ENCODE measurements at regions not wholly inside any gene's neighbourhood (a gene's known extent, or its start where the extent isn't known, plus 50 kb on each side); places are given as distances from the start of the nearest gene placed in this dataset.

DNA sequence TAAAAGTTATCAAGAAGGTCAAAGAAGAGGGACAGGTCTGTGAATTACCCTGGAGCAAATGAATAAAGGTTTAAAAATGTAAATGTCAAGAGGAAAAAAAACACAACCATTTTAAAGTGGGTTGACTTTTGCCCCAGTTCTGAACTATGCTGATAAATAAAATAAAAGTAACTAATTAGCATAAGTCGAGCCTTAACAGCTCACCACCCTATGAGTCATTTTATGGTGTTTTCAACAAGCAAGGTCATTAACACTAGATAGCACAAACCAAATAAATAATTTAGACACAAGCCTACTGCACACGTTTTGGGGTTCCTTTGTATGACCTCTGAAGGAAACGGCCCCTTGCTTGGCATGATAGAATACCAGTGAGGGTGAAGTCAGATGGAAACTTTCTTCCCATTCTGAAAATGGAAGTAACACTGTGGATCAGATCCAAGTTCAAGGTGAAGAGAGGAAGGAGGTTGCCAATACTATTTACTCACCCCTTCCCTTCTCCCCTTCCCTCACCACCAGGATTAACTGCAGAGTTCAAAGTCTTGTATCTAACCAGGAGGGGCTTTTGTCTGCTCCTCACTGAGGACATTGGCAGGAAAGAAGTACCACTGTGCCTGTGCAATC is 380.0 kb upstream of the ACVR2A start:
- WGBS, 3 donors = 10 to 39% (median 20%) methylated on average over 3 of the region's 3 CpGs
- H3K27me3 ChIP-seq (ENCODE audit: control insufficient read depth in 3 of 3, insufficient read depth in 3 of 3, low read length in 3 of 3) = no peaks in the 10 kb centered on the region
- H3K4me1 ChIP-seq (ENCODE audit: control insufficient read depth in 3 of 3, insufficient read depth in 2 of 3, low read depth in 1 of 3, low read length in 2 of 3) = peaks cover 0 to 17% (median 5%) of the 10 kb centered on the region in 3 donors
- no peaks in the 10 kb centered on the region for H3K36me3 ChIP-seq (ENCODE audit: control insufficient read depth in 3 of 3, insufficient read depth in 2 of 3, low read depth in 1 of 3, low read length in 3 of 3)
- DNase-seq (peak; percentile 83 to 89), FAIRE-seq (peak; percentile 87)
- no peaks in the 10 kb centered on the region for H3K9me3 ChIP-seq (ENCODE audit: control insufficient read depth in 2 of 2, insufficient read depth in 1 of 2, low read depth in 1 of 2, low read length in 1 of 2)
- H3K4me3 ChIP-seq (ENCODE audit: low read depth in 1 of 3, low read length in 3 of 3) = no peak overlapping the region
- peak overlapping the region; percentile 52 to 92 (median 80) for H3K27ac ChIP-seq (ENCODE audit: low read depth in 1 of 3, low read length in 2 of 3)

DNA sequence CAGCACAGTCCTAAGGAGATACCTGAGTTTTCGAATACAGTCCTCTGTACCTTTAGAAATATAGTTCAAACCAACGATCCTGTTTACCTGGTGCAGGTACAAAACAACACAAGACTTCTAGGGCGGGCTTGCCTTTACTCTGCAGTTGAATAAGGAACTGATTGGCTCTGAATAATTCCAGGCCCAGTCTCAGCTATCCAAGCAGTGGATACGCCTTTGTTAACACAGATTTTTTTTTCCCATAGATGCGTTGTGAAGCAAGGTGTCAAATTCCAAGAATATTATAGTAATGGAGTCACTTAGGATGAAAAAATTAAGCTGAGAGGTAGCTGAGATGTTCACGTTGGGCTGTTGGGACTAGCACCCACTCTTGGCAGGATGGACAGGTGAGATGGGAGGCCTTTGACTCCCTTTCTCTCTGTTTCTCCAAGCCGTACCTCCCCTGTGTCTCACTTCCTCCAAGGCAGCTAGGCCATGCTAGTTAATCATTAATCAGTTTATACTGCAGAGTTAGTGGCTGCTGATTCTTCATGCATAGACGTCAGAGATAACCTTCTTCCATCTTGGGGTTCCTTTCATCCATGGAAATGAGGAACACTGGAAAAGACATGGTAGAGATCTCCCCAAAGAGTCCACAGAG is 380.8 kb upstream of the ACVR2A start:
- peak; percentile 89 to 92 for DNase-seq
- 42 to 71% (median 44%) methylated on average over 8 of the region's 8 CpGs for WGBS, 3 donors
- Histone ChIP-seq H3K4me3 (ENCODE audit: low read depth in 1 of 3, low read length in 3 of 3) (no peak overlapping the region), H3K27ac (ENCODE audit: low read depth in 1 of 3, low read length in 2 of 3) (peak overlapping the region; percentile 76 to 92 (median 77)), H3K27me3 (ENCODE audit: control insufficient read depth in 3 of 3, insufficient read depth in 3 of 3, low read length in 3 of 3) (no peaks in the 10 kb centered on the region), H3K4me1 (ENCODE audit: control insufficient read depth in 3 of 3, insufficient read depth in 2 of 3, low read depth in 1 of 3, low read length in 2 of 3) (peaks cover 0 to 17% (median 5%) of the 10 kb centered on the region in 3 donors), H3K9me3 (ENCODE audit: control insufficient read depth in 2 of 2, insufficient read depth in 1 of 2, low read depth in 1 of 2, low read length in 1 of 2) (no peaks in the 10 kb centered on the region), H3K36me3 (ENCODE audit: control insufficient read depth in 3 of 3, insufficient read depth in 2 of 3, low read depth in 1 of 3, low read length in 3 of 3) (no peaks in the 10 kb centered on the region)
- FAIRE-seq = no peak

GRCh38 chr2:147460155-147460554 is 384.7 kb upstream of the ACVR2A start:
- Histone ChIP-seq H3K9me3 (ENCODE audit: control insufficient read depth in 2 of 2, insufficient read depth in 1 of 2, low read depth in 1 of 2, low read length in 1 of 2) (no peaks in the 10 kb centered on the region), H3K27ac (ENCODE audit: low read depth in 1 of 3, low read length in 2 of 3) (no peak overlapping the region), H3K27me3 (ENCODE audit: control insufficient read depth in 3 of 3, insufficient read depth in 3 of 3, low read length in 3 of 3) (no peaks in the 10 kb centered on the region), H3K4me3 (ENCODE audit: low read depth in 1 of 3, low read length in 3 of 3) (no peak overlapping the region), H3K36me3 (ENCODE audit: control insufficient read depth in 3 of 3, insufficient read depth in 2 of 3, low read depth in 1 of 3, low read length in 3 of 3) (no peaks in the 10 kb centered on the region), H3K4me1 (ENCODE audit: control insufficient read depth in 3 of 3, insufficient read depth in 2 of 3, low read depth in 1 of 3, low read length in 2 of 3) (peaks cover 0 to 15% (median 5%) of the 10 kb centered on the region in 3 donors)
- DNase-seq = peak; percentile 27 to 44
- 21 to 69% (median 47%) methylated on average over 1 of the region's 1 CpG for WGBS, 3 donors
- FAIRE-seq = no peak

- Histone ChIP-seq H3K36me3 (ENCODE audit: control insufficient read depth in 3 of 3, insufficient read depth in 2 of 3, low read depth in 1 of 3, low read length in 3 of 3) (no peaks in the 10 kb centered on the region), H3K27me3 (ENCODE audit: control insufficient read depth in 3 of 3, insufficient read depth in 3 of 3, low read length in 3 of 3) (no peaks in the 10 kb centered on the region), H3K4me3 (ENCODE audit: low read depth in 1 of 3, low read length in 3 of 3) (no peak overlapping the region), H3K27ac (ENCODE audit: low read depth in 1 of 3, low read length in 2 of 3) (no peak overlapping the region), H3K9me3 (ENCODE audit: control insufficient read depth in 2 of 2, insufficient read depth in 1 of 2, low read depth in 1 of 2, low read length in 1 of 2) (no peaks in the 10 kb centered on the region), H3K4me1 (ENCODE audit: control insufficient read depth in 3 of 3, insufficient read depth in 2 of 3, low read depth in 1 of 3, low read length in 2 of 3) (peaks cover 0 to 3% (median 2%) of the 10 kb centered on the region in 3 donors)
- DNase-seq (peak in 1 of 2 donors; percentile 32), FAIRE-seq (no peak)
- WGBS, 3 donors = 61 to 73% (median 69%) methylated on average over 2 of the region's 2 CpGs
Measured at GRCh38 chr2:147456779-147457178, 388.1 kb upstream of the ACVR2A start.

GRCh38 chr2:147451902-147452515 is 392.8 kb upstream of the ACVR2A start:
- Histone ChIP-seq H3K4me3 (ENCODE audit: low read depth in 1 of 3, low read length in 3 of 3) (no peak overlapping the region), H3K27ac (ENCODE audit: low read depth in 1 of 3, low read length in 2 of 3) (no peak overlapping the region), H3K27me3 (ENCODE audit: control insufficient read depth in 3 of 3, insufficient read depth in 3 of 3, low read length in 3 of 3) (no peaks in the 10 kb centered on the region), H3K4me1 (ENCODE audit: control insufficient read depth in 3 of 3, insufficient read depth in 2 of 3, low read depth in 1 of 3, low read length in 2 of 3) (no peaks in the 10 kb centered on the region), H3K36me3 (ENCODE audit: control insufficient read depth in 3 of 3, insufficient read depth in 2 of 3, low read depth in 1 of 3, low read length in 3 of 3) (no peaks in the 10 kb centered on the region), H3K9me3 (ENCODE audit: control insufficient read depth in 2 of 2, insufficient read depth in 1 of 2, low read depth in 1 of 2, low read length in 1 of 2) (no peaks in the 10 kb centered on the region)
- DNase-seq (no peak), FAIRE-seq (no peak)
- WGBS, 3 donors = 48 to 57% (median 56%) methylated on average over 3 of the region's 3 CpGs

- H3K9me3 ChIP-seq (ENCODE audit: control insufficient read depth in 2 of 2, insufficient read depth in 1 of 2, low read depth in 1 of 2, low read length in 1 of 2) = no peaks in the 10 kb centered on the region
- no peaks in the 10 kb centered on the region for H3K27me3 ChIP-seq (ENCODE audit: control insufficient read depth in 3 of 3, insufficient read depth in 3 of 3, low read length in 3 of 3)
- FAIRE-seq (no peak), DNase-seq (no peak)
- no peaks in the 10 kb centered on the region for H3K4me1 ChIP-seq (ENCODE audit: control insufficient read depth in 3 of 3, insufficient read depth in 2 of 3, low read depth in 1 of 3, low read length in 2 of 3)
- H3K4me3 ChIP-seq (ENCODE audit: low read depth in 1 of 3, low read length in 3 of 3) = no peak overlapping the region
- H3K36me3 ChIP-seq (ENCODE audit: control insufficient read depth in 3 of 3, insufficient read depth in 2 of 3, low read depth in 1 of 3, low read length in 3 of 3) = no peaks in the 10 kb centered on the region
- no peak overlapping the region for H3K27ac ChIP-seq (ENCODE audit: low read depth in 1 of 3, low read length in 2 of 3)
- WGBS, 3 donors = 74 to 83% (median 82%) methylated on average over 4 of the region's 4 CpGs
Measured at GRCh38 chr2:147450661-147451510, 393.9 kb upstream of the ACVR2A start.

DNA sequence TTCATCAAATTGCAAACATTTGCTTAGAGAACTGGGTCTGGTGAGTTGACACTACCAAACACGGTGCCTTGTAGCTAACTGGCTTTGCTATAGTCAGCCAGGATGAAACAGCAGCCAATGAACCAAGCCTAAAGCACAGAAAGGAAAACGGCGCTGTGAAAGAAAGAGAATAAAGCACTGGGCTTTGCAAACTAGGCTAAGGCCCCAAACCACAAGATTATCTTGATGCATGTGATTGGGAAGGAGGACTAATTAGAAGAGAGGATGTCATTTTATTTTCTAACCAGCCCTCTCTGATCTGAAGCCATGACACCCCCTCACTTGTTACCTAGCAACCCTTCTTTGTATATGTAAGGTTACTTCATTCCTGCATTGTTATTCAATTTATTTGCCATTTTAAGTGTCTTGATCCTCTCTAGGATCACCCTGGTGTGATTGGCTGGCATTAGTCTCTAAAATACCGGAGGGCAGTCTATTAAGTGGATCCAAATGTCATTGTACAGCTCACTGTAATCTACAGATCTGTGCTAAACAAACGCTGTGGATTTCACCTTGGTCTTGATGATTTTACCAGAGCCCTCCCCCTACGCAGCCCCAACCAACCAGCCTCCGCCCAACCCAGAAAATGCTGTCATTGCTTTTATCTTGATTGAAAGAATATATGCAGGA is 395.4 kb upstream of the ACVR2A start:
- FAIRE-seq = no peak
- no peak for DNase-seq
- WGBS, 3 donors = 62 to 72% (median 70%) methylated on average over 7 of the region's 7 CpGs
- no peaks in the 10 kb centered on the region for H3K27me3 ChIP-seq (ENCODE audit: control insufficient read depth in 3 of 3, insufficient read depth in 3 of 3, low read length in 3 of 3)
- no peaks in the 10 kb centered on the region for H3K9me3 ChIP-seq (ENCODE audit: control insufficient read depth in 2 of 2, insufficient read depth in 1 of 2, low read depth in 1 of 2, low read length in 1 of 2)
- H3K27ac ChIP-seq (ENCODE audit: low read depth in 1 of 3, low read length in 2 of 3) = no peak overlapping the region
- H3K36me3 ChIP-seq (ENCODE audit: control insufficient read depth in 3 of 3, insufficient read depth in 2 of 3, low read depth in 1 of 3, low read length in 3 of 3) = no peaks in the 10 kb centered on the region
- H3K4me1 ChIP-seq (ENCODE audit: control insufficient read depth in 3 of 3, insufficient read depth in 2 of 3, low read depth in 1 of 3, low read length in 2 of 3) = no peaks in the 10 kb centered on the region
- H3K4me3 ChIP-seq (ENCODE audit: low read depth in 1 of 3, low read length in 3 of 3) = no peak overlapping the region

GRCh38 chr2:147442816-147443215 is 402.0 kb upstream of the ACVR2A start:
- H3K36me3 ChIP-seq (ENCODE audit: control insufficient read depth in 3 of 3, insufficient read depth in 2 of 3, low read depth in 1 of 3, low read length in 3 of 3) = no peaks in the 10 kb centered on the region
- no peaks in the 10 kb centered on the region for H3K9me3 ChIP-seq (ENCODE audit: control insufficient read depth in 2 of 2, insufficient read depth in 1 of 2, low read depth in 1 of 2, low read length in 1 of 2)
- H3K4me3 ChIP-seq (ENCODE audit: low read depth in 1 of 3, low read length in 3 of 3) = no peak overlapping the region
- FAIRE-seq (no peak), DNase-seq (no peak)
- no peaks in the 10 kb centered on the region for H3K27me3 ChIP-seq (ENCODE audit: control insufficient read depth in 3 of 3, insufficient read depth in 3 of 3, low read length in 3 of 3)
- H3K27ac ChIP-seq (ENCODE audit: low read depth in 1 of 3, low read length in 2 of 3) = no peak overlapping the region
- 80 to 95% (median 93%) methylated on average over 3 of the region's 3 CpGs for WGBS, 3 donors
- H3K4me1 ChIP-seq (ENCODE audit: control insufficient read depth in 3 of 3, insufficient read depth in 2 of 3, low read depth in 1 of 3, low read length in 2 of 3) = peaks cover 0 to 20% (median 0%) of the 10 kb centered on the region in 3 donors
